ENCODE measurements at regions not wholly inside any gene's neighbourhood (a gene's known extent, or its start where the extent isn't known, plus 50 kb on each side); places are given as distances from the start of the nearest gene placed in this dataset.

DNA sequence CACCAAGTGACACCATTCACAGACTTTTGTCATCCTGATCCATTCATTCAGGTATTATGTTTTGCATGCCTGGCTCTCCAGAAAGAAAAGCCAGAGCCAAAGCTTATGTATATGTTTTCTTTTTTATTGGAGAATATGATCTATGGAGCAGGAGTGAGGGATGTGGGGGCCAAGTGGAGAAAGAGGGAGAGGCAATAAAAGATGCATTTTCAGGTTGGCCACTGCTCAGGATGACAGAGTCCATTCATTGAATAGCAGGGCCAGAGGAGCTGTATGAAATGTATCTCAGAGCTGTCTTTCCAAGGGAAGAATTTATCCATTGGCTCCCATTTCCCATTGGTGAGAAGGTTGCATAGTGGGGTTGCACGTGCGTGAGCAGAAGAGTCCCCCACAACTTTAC, 416.1 kb downstream of the ATP23 start:
- H3K27ac Mint-ChIP-seq = no peak overlapping the region
- peaks cover 4% of the 10 kb centered on the region for H3K4me1 Mint-ChIP-seq (ENCODE audit: low read depth)
- no peaks in the 10 kb centered on the region for H3K27me3 Mint-ChIP-seq (ENCODE audit: low read depth)
- no peak overlapping the region for H3K4me3 Mint-ChIP-seq
- H3K9me3 Mint-ChIP-seq = no peaks in the 10 kb centered on the region
- no peak for DNase-seq (ENCODE audit: low spot score)
- no peaks in the 10 kb centered on the region for H3K36me3 Mint-ChIP-seq (ENCODE audit: low read depth)

DNA sequence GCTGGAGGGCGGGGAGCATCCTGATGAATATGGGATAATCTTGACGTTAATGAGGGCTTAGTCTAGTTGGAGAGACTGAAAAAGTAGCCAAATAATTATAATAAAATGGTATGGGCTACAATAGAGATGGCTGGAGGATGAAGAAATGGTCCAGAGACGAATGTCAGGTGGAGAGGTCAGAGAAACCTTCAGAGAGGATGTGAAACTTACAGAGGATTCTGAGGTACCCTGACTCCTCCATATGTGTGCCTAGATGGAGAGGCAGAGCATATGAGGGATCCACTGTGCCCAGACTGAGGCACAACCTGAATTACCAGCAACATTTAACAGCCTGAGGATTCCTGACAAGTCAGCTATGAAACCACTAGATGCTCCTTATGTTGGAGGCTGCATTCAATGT, 417.0 kb downstream of the ATP23 start:
- H3K4me3 Mint-ChIP-seq = no peak overlapping the region
- H3K9me3 Mint-ChIP-seq = no peaks in the 10 kb centered on the region
- H3K4me1 Mint-ChIP-seq (ENCODE audit: low read depth) = peaks cover 4% of the 10 kb centered on the region
- no peaks in the 10 kb centered on the region for H3K27me3 Mint-ChIP-seq (ENCODE audit: low read depth)
- H3K36me3 Mint-ChIP-seq (ENCODE audit: low read depth) = no peaks in the 10 kb centered on the region
- no peak overlapping the region for H3K27ac Mint-ChIP-seq
- DNase-seq (ENCODE audit: low spot score) = no peak

DNA sequence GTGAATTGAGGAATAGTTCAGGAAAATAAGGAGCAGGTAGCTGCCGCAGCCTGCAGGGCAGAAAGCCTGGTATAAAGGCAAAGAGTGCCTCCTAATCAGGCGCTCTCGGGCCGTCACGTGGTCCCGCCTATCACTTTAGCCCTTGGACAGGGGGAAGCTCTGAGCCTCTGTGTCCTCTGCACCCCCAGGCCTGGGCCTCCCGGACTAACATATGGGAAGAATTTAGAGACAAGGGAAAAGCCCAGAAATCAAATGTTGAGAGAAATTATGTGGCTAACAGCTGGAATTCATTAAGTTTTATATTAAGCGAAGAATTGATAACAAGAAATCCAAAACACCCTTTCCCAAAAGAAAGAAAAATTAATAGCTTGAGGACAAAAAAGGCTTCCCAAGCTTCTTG, 417.7 kb downstream of the ATP23 start:
- Mint-ChIP-seq H3K36me3 (ENCODE audit: low read depth) (no peaks in the 10 kb centered on the region), H3K9me3 (no peaks in the 10 kb centered on the region), H3K27ac (no peak overlapping the region), H3K4me1 (ENCODE audit: low read depth) (peaks cover 4% of the 10 kb centered on the region), H3K4me3 (no peak overlapping the region), H3K27me3 (ENCODE audit: low read depth) (no peaks in the 10 kb centered on the region)
- DNase-seq (ENCODE audit: low spot score) = no peak

DNA sequence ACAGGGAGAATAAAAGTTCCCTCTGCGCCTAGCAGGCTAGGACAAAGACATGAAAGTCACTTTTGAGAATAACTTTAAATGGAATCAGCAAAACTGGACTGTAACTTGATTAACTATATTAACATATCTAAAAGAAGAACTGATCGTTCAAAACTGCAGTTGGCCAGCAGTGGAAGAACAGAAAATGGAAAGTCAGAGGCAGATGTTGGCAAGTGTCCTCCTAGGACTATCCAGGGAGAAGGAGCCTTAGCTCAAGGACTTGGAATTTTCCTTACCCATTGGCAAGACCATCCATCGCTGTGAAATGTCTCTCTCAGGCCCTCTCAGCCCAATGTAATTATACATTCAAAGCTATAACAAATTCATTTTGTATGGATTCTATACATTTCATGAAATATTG, 419.7 kb downstream of the ATP23 start:
- Mint-ChIP-seq H3K27me3 (ENCODE audit: low read depth) (no peaks in the 10 kb centered on the region), H3K27ac (no peak overlapping the region)

DNA sequence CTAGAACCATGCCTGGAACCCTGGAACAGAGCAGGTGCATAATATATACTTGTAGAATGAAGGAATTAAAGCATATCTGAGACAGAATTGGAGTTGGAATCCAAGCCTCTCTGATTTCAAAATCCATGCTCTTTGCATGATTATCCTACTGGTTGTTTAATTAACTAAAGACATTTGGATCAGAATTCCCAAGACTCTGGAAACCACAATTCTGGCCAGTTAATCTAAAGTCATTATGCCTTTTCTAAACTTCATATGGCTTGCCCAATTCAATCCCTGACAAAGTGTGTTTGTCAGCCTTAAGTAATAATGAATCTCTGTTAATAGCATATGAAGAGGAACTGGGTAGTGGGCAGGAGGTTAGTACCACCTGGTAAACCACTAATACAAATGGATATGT, 422.6 kb downstream of the ATP23 start:
- Mint-ChIP-seq H3K9me3 (no peaks in the 10 kb centered on the region), H3K4me3 (no peak overlapping the region), H3K4me1 (ENCODE audit: low read depth) (no peaks in the 10 kb centered on the region), H3K27ac (no peak overlapping the region), H3K27me3 (ENCODE audit: low read depth) (no peaks in the 10 kb centered on the region), H3K36me3 (ENCODE audit: low read depth) (no peaks in the 10 kb centered on the region)
- no peak for DNase-seq (ENCODE audit: low spot score)

More for the DNA sequence above, 419.7 kb downstream of the ATP23 start:
- no peak for DNase-seq (ENCODE audit: low spot score)
- Mint-ChIP-seq H3K4me3 (no peak overlapping the region), H3K36me3 (ENCODE audit: low read depth) (no peaks in the 10 kb centered on the region), H3K9me3 (no peaks in the 10 kb centered on the region), H3K4me1 (ENCODE audit: low read depth) (peaks cover 4% of the 10 kb centered on the region)

DNA sequence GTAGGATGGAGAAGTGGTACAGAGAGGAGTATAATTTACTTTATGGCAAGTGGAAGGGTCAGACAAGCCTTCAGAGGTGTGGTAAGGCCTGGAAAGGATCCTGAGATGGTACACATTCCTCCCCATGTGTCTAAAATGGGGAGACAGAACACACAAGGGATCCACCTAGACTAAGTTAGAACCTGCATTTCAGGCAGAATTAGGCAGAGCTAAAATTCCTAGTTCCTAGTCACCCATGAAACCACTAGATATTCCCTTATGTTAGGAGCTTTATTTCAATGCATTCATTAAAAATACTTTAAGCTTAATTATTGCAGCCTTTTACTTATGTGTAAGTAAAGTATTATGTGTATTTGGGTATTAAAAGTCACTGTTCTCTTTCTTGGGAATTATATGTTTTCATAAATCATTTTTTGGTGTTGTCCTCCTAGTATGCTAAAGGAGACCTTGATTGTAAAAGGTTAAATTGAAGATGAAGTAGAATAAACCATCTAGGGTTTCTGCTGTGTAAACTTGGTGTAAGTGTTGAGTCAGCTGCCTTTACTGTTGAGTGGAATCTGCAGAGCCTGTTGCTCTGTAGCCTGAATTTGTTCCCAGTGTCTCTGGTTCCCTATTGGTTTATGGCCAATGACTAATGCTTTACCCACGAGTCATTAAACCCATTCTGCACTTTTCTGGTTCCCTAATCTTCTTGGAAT, 423.2 kb downstream of the ATP23 start:
- no peak overlapping the region for H3K27ac Mint-ChIP-seq
- no peak for DNase-seq (ENCODE audit: low spot score)
- H3K9me3 Mint-ChIP-seq = no peaks in the 10 kb centered on the region

DNA sequence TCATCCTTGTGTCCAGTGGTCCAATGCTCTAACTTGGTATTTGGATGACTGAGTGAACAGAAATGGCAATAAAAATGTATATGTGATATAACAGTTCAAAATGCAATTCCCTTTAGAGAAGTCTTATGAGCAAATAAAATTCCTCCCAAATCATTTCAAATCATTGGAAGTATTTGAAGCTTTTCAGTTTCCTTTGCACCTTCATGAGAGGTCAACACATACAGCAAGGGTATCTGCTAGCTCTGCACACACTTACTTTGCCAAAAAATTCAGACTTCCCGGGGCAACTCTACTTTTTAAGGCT, 423.7 kb downstream of the ATP23 start:
- H3K36me3 Mint-ChIP-seq (ENCODE audit: low read depth) = no peaks in the 10 kb centered on the region
- no peaks in the 10 kb centered on the region for H3K4me1 Mint-ChIP-seq (ENCODE audit: low read depth)
- no peak overlapping the region for H3K27ac Mint-ChIP-seq
- H3K27me3 Mint-ChIP-seq (ENCODE audit: low read depth) = no peaks in the 10 kb centered on the region
- H3K9me3 Mint-ChIP-seq = no peaks in the 10 kb centered on the region
- no peak for DNase-seq (ENCODE audit: low spot score)
- H3K4me3 Mint-ChIP-seq = no peak overlapping the region

More for the DNA sequence above, 423.2 kb downstream of the ATP23 start:
- Mint-ChIP-seq H3K36me3 (ENCODE audit: low read depth) (no peaks in the 10 kb centered on the region), H3K4me3 (no peak overlapping the region), H3K27me3 (ENCODE audit: low read depth) (no peaks in the 10 kb centered on the region), H3K4me1 (ENCODE audit: low read depth) (no peaks in the 10 kb centered on the region)

DNA sequence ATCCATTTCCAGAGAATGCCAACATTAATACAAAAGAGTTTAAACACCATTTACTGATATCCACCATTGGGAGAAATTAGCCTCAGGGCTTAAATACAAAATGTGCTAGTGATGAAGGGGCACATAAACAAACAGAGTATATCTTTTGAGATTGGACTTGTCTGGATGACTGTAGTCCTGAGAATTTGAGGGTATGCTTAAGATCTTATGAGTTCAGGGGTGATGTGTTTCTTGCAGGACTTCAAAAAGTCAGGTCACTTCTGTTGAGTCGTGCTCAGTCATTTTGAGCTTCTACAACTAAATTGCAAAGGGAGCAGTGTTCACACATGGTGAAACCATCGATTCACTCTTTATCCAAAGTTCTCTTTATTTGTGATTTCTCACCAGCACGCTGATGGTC, 425.7 kb downstream of the ATP23 start:
- H3K27ac Mint-ChIP-seq = no peak overlapping the region
- H3K27me3 Mint-ChIP-seq (ENCODE audit: low read depth) = no peaks in the 10 kb centered on the region
- H3K4me3 Mint-ChIP-seq = no peak overlapping the region
- no peak for DNase-seq (ENCODE audit: low spot score)
- H3K4me1 Mint-ChIP-seq (ENCODE audit: low read depth) = no peaks in the 10 kb centered on the region
- H3K36me3 Mint-ChIP-seq (ENCODE audit: low read depth) = no peaks in the 10 kb centered on the region
- H3K9me3 Mint-ChIP-seq = no peaks in the 10 kb centered on the region

DNA sequence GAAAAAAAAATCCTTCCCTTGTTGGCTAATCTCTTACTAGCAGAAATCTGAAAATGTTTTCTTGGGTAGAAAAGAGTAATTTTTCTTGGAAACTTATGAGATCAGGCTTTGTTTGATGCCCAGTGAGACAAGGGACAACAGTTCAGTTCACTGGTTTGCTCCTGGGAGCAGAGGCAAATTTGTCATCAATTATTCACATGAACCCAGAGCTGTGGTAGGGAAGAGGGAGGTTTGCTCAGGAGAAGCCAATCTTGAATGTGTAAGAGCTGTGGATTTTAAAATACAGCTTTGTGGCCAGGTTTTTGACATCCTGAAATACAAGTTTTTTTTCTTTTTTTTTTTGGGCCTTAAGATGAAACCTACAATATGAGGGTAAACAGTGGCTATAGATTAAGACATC, 426.6 kb downstream of the ATP23 start:
- Mint-ChIP-seq H3K4me1 (ENCODE audit: low read depth) (no peaks in the 10 kb centered on the region), H3K27me3 (ENCODE audit: low read depth) (no peaks in the 10 kb centered on the region), H3K36me3 (ENCODE audit: low read depth) (no peaks in the 10 kb centered on the region), H3K4me3 (no peak overlapping the region), H3K27ac (no peak overlapping the region), H3K9me3 (no peaks in the 10 kb centered on the region)
- DNase-seq (ENCODE audit: low spot score) = no peak

DNA sequence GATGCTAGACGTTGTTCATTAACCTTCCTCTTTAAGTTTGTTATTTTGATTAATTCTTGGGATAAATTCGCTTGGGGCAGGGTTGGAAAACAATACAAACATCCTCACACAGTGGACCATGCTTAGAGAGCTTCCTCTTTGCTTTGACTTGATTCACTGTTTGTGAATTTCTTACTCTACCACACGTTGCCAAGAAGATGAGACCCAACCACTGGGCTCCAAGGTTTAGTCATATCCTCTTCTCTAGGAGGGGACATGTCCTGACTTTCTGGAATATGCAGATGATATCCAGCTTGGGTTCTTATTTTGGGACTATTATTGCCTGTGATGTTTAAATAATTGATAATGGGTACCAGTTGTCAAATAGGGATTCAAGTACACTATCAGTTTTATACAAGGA, 428.2 kb downstream of the ATP23 start:
- Mint-ChIP-seq H3K27ac (no peak overlapping the region), H3K27me3 (ENCODE audit: low read depth) (no peaks in the 10 kb centered on the region), H3K36me3 (ENCODE audit: low read depth) (no peaks in the 10 kb centered on the region), H3K9me3 (no peaks in the 10 kb centered on the region), H3K4me1 (ENCODE audit: low read depth) (no peaks in the 10 kb centered on the region), H3K4me3 (no peak overlapping the region)
- no peak for DNase-seq (ENCODE audit: low spot score)

DNA sequence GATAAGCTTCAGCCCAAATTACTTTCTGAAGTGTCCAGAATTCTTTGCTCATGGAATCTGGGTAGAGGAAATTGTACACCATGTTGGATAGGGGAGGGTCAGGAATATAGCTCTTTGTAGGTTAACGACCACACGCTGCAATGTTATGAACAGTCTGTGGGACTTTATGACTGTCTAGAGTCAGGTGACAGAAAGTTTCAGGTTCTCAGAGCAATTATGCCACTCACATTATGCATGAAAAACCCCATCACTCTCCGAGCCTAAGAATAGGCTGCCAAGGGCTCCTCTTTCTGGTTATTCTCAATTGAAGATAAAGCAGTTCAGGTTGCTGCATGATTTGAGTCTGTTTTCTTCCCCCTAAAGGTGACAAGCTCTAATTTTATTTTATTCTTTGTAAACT, 430.9 kb downstream of the ATP23 start:
- DNase-seq (ENCODE audit: low spot score) = no peak
- H3K27me3 Mint-ChIP-seq (ENCODE audit: low read depth) = no peaks in the 10 kb centered on the region
- no peak overlapping the region for H3K4me3 Mint-ChIP-seq
- H3K9me3 Mint-ChIP-seq = no peaks in the 10 kb centered on the region
- H3K36me3 Mint-ChIP-seq (ENCODE audit: low read depth) = no peaks in the 10 kb centered on the region
- no peaks in the 10 kb centered on the region for H3K4me1 Mint-ChIP-seq (ENCODE audit: low read depth)
- H3K27ac Mint-ChIP-seq = no peak overlapping the region

DNA sequence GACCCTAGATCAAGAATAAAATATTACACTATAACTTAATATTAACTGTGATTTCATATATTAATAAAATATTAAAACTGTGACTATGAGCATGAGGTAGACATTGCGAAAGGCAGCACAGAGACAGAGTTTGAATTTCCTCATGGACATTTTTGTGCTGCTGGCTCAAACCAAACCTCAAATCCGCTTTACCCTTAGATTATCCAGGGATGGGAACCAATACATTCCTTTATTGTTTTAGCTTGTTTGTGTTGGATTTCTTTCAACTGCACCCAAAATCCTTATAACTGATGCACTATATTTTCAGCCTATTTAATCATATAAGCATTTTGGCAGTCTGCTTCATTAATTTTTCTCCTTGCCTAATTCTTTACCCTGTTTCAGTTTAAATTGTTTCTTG, 436.7 kb downstream of the ATP23 start:
- Mint-ChIP-seq H3K9me3 (no peaks in the 10 kb centered on the region), H3K36me3 (ENCODE audit: low read depth) (no peaks in the 10 kb centered on the region), H3K27me3 (ENCODE audit: low read depth) (no peaks in the 10 kb centered on the region), H3K4me3 (no peak overlapping the region), H3K4me1 (ENCODE audit: low read depth) (no peaks in the 10 kb centered on the region), H3K27ac (no peak overlapping the region)
- DNase-seq (ENCODE audit: low spot score) = no peak

DNA sequence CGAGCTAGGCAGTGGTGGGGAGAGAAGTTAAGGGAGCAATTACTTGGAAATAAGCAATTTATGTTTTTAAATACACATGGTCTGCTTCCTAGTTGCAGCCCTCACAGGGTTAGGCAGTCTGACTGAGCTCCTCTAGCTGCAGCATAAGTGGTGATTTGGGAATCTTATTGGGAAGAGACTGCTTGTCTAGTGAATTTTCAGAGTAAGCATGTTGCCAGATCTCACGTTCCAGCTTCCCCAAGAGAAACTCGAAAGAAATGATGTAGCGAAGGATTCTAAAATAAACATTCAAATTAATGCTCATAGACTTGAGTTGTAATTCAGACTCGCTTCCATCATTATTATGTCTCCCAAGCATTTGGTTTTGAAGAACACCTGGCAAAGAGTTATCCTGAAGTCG, 440.2 kb downstream of the ATP23 start:
- Mint-ChIP-seq H3K27me3 (ENCODE audit: low read depth) (peaks cover 2% of the 10 kb centered on the region), H3K4me1 (ENCODE audit: low read depth) (no peaks in the 10 kb centered on the region), H3K27ac (no peak overlapping the region), H3K36me3 (ENCODE audit: low read depth) (no peaks in the 10 kb centered on the region), H3K4me3 (no peak overlapping the region), H3K9me3 (no peaks in the 10 kb centered on the region)
- no peak for DNase-seq (ENCODE audit: low spot score)

DNA sequence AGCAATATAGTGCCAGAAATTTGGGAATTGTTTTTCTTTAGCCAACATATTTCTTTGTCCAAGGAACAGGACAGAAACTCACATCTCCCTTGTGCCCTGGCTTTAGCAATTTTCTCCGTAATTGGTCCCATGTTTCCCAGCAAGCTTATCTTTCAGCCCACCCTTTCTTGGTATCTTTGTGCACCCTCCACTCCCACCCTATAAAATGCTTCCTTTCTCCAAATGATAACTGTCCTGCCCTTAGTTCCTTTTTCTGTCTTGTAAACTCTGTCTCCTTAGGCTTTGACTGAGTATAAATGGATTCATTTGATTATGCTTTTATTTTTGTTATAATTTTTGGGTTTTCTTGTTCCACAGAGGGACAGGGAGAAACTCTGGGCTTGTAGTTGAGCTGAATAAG, 442.8 kb downstream of the ATP23 start:
- Mint-ChIP-seq H3K4me3 (no peak overlapping the region), H3K27ac (no peak overlapping the region), H3K9me3 (no peaks in the 10 kb centered on the region), H3K36me3 (ENCODE audit: low read depth) (no peaks in the 10 kb centered on the region), H3K27me3 (ENCODE audit: low read depth) (peaks cover 2% of the 10 kb centered on the region), H3K4me1 (ENCODE audit: low read depth) (no peaks in the 10 kb centered on the region)
- no peak for DNase-seq (ENCODE audit: low spot score)

DNA sequence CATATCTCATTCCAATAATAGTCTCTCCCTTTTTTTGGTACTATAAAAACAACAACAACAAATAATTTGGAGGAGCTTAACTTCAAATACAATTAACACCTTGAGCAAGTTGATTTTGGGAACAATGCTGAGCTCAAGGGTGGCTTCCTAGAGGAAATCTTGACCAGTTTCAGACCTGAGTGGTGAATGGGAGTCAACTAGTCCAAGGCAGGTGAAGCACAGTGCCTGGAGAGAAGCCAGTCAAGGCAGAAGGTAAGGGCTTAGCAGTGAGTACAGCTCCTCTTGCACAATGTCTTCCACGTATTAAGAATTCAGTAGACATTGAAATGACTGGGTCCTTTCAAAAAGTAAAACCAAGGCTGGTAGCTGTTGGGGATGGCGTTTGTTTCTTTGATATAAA, 444.8 kb downstream of the ATP23 start:
- Mint-ChIP-seq H3K4me3 (no peak overlapping the region), H3K9me3 (no peaks in the 10 kb centered on the region), H3K27ac (no peak overlapping the region), H3K36me3 (ENCODE audit: low read depth) (no peaks in the 10 kb centered on the region), H3K4me1 (ENCODE audit: low read depth) (no peaks in the 10 kb centered on the region), H3K27me3 (ENCODE audit: low read depth) (peaks cover 2% of the 10 kb centered on the region)
- no peak for DNase-seq (ENCODE audit: low spot score)

All from T-helper 2 cell treated with Interferon-gamma antibody and Interleukin-4, amounts not matched to agents 5 μg/mL and 100 μg/mL, for 36 hours (primary cell).